ENCODE measurements at regions not wholly inside any gene's neighbourhood (a gene's known extent, or its start where the extent isn't known, plus 50 kb on each side); places are given as distances from the start of the nearest gene placed in this dataset.
"Not testable (repeated sequence)": the region's sequence is repeated elsewhere in the genome, so short reads cannot be mapped to it uniquely, and the experiment has no call there.

- DNase-seq: no peak
- in situ Hi-C loops (cut with MboI; ENCODE audit: low pct_unique_long_range_greater_than_20kb, low sequenced_read_pairs): no loop called here
Observed at GRCh38 chr3:166322391-166322790, 485.2 kb upstream of the BCHE start.

- no peak for DNase-seq
- in situ Hi-C loops (cut with MboI; ENCODE audit: low pct_unique_long_range_greater_than_20kb, low sequenced_read_pairs): no loop called here
Observed at GRCh38 chr3:166307756-166308350, 470.6 kb upstream of the BCHE start.

GRCh38 chr3:166304584-166304983, 467.4 kb upstream of the BCHE start:
- in situ Hi-C loops (cut with MboI; ENCODE audit: low pct_unique_long_range_greater_than_20kb, low sequenced_read_pairs): no loop called here

GRCh38 chr3:166303681-166304080, 466.5 kb upstream of the BCHE start:
- no peak for DNase-seq
- in situ Hi-C loops (cut with MboI; ENCODE audit: low pct_unique_long_range_greater_than_20kb, low sequenced_read_pairs): no loop called here

More at GRCh38 chr3:166304584-166304983, 467.4 kb upstream of the BCHE start:
- no peak for DNase-seq

GRCh38 chr3:166302331-166302730, 465.1 kb upstream of the BCHE start:
- no peak for DNase-seq
- in situ Hi-C loops (cut with MboI; ENCODE audit: low pct_unique_long_range_greater_than_20kb, low sequenced_read_pairs): no loop called here

GRCh38 chr3:166296179-166296783, 459.1 kb upstream of the BCHE start:
- DNase-seq: no peak
- in situ Hi-C loops (cut with MboI; ENCODE audit: low pct_unique_long_range_greater_than_20kb, low sequenced_read_pairs): no loop called here

GRCh38 chr3:166291186-166291955, 454.1 kb upstream of the BCHE start:
- in situ Hi-C loops (cut with MboI; ENCODE audit: low pct_unique_long_range_greater_than_20kb, low sequenced_read_pairs): no loop called here
- DNase-seq: no peak

GRCh38 chr3:166285001-166285400, 447.8 kb upstream of the BCHE start:
- DNase-seq: no peak
- in situ Hi-C loops (cut with MboI; ENCODE audit: low pct_unique_long_range_greater_than_20kb, low sequenced_read_pairs): no loop called here

GRCh38 chr3:166283840-166284239, 446.6 kb upstream of the BCHE start:
- in situ Hi-C loops (cut with MboI; ENCODE audit: low pct_unique_long_range_greater_than_20kb, low sequenced_read_pairs): no loop called here
- no peak for DNase-seq

- in situ Hi-C loops (cut with MboI; ENCODE audit: low pct_unique_long_range_greater_than_20kb, low sequenced_read_pairs): no loop called here
- DNase-seq: no peak
Observed at GRCh38 chr3:166282931-166283330, 445.7 kb upstream of the BCHE start.

GRCh38 chr3:166279636-166280035, 442.4 kb upstream of the BCHE start:
- DNase-seq: no peak
- in situ Hi-C loops (cut with MboI; ENCODE audit: low pct_unique_long_range_greater_than_20kb, low sequenced_read_pairs): no loop called here

GRCh38 chr3:166275024-166275390, 437.8 kb upstream of the BCHE start:
- DNase-seq: no peak
- in situ Hi-C loops (cut with MboI; ENCODE audit: low pct_unique_long_range_greater_than_20kb, low sequenced_read_pairs): no loop called here

GRCh38 chr3:166274351-166275023, 437.3 kb upstream of the BCHE start:
- in situ Hi-C loops (cut with MboI; ENCODE audit: low pct_unique_long_range_greater_than_20kb, low sequenced_read_pairs): no loop called here
- no peak for DNase-seq

- DNase-seq: no peak
- in situ Hi-C loops (cut with MboI; ENCODE audit: low pct_unique_long_range_greater_than_20kb, low sequenced_read_pairs): no loop called here
Observed at GRCh38 chr3:166270429-166270828, 433.2 kb upstream of the BCHE start.

- in situ Hi-C loops (cut with MboI; ENCODE audit: low pct_unique_long_range_greater_than_20kb, low sequenced_read_pairs): no loop called here
- DNase-seq: no peak
Observed at GRCh38 chr3:166265153-166265552, 427.9 kb upstream of the BCHE start.

GRCh38 chr3:166263460-166263859, 426.2 kb upstream of the BCHE start:
- in situ Hi-C loops (cut with MboI; ENCODE audit: low pct_unique_long_range_greater_than_20kb, low sequenced_read_pairs): no loop called here
- no peak for DNase-seq

GRCh38 chr3:166258293-166258850, 421.1 kb upstream of the BCHE start:
- in situ Hi-C loops (cut with MboI; ENCODE audit: low pct_unique_long_range_greater_than_20kb, low sequenced_read_pairs); DNase-seq: not testable (repeated sequence)

GRCh38 chr3:166257715-166258114, 420.5 kb upstream of the BCHE start:
- in situ Hi-C loops (cut with MboI; ENCODE audit: low pct_unique_long_range_greater_than_20kb, low sequenced_read_pairs): no loop called here
- no peak for DNase-seq

- DNase-seq: no peak
- in situ Hi-C loops (cut with MboI; ENCODE audit: low pct_unique_long_range_greater_than_20kb, low sequenced_read_pairs): no loop called here
Observed at GRCh38 chr3:166248784-166249183, 411.6 kb upstream of the BCHE start.

GRCh38 chr3:166243511-166243910, 406.3 kb upstream of the BCHE start:
- DNase-seq: no peak

More at GRCh38 chr3:166243511-166243910, 406.3 kb upstream of the BCHE start:
- in situ Hi-C loops (cut with MboI; ENCODE audit: low pct_unique_long_range_greater_than_20kb, low sequenced_read_pairs): no loop called here

Measured in KBM-7 (cell line).